HFFc6 (cell line): ENCODE measurements at regions not wholly inside any gene's neighbourhood (a gene's known extent, or its start where the extent isn't known, plus 50 kb on each side); places are given as distances from the start of the nearest gene placed in this dataset.

Experiments
- DNase-seq: peaks from one replicate; pipeline ENCODE4 v3.0.0-alpha.2; 2018
- H3K27ac Mint-ChIP-seq: 2 replicates; pipeline ENCODE4 v1.8.0; 2020; ENCODE audit warnings: mild to moderate bottlenecking, mixed read lengths
- H3K27me3 Mint-ChIP-seq: 2 replicates; pipeline ENCODE4 v1.8.0; 2021; ENCODE audit warnings: mild to moderate bottlenecking, moderate library complexity, mixed read lengths; ENCODE audit not compliant: insufficient read depth
- H3K36me3 Mint-ChIP-seq: 2 replicates; pipeline ENCODE4 v1.8.0; 2021; ENCODE audit warnings: low read depth, mixed read lengths
- H3K4me1 Mint-ChIP-seq: 2 replicates; pipeline ENCODE4 v1.8.0; 2020; ENCODE audit warnings: low read depth, mixed read lengths
- H3K4me3 Mint-ChIP-seq: 2 replicates; pipeline ENCODE4 v1.8.0; 2020; ENCODE audit warnings: mild to moderate bottlenecking, moderate library complexity, mixed read lengths
- H3K9me3 Mint-ChIP-seq: 2 replicates; pipeline ENCODE4 v1.8.0; 2020; ENCODE audit warnings: mild to moderate bottlenecking, mixed read lengths
- TF ChIP-seq, protein P1 (sequence below): fragments of 200-600 bp; sonication (generic); IDR thresholded peaks from 2 replicates; pipeline ENCODE4 v1.5.0; 2021; ENCODE audit warnings: antibody characterized with exemption, mild to moderate bottlenecking

DNA sequence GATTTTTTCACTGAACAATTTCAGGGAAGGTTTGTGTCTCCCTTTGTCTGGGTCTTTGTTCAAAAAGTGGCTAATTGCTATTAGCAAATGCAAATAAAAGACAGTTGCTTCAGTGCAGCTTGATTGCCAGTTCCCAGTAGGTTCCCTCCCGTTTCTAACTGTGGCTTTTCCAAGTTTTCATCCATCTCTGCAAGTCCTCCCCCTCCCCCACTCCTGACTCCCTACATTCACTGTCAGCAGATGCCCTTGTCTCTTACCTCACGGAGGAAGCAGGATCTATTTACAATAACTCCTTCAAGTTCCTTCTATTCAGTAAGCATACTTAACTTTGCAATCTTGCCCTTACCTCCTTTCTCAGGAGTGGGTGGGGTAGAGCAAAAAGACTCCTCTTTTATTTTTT, 55.4 kb upstream of the SCEL start:
- no peak for DNase-seq
- Mint-ChIP-seq H3K27ac (no peak overlapping the region), H3K27me3 (peaks cover 3% of the 10 kb centered on the region), H3K4me1 (peaks cover 13% of the 10 kb centered on the region), H3K4me3 (no peak overlapping the region), H3K9me3 (no peaks in the 10 kb centered on the region), H3K36me3 (no peaks in the 10 kb centered on the region)
- TF ChIP-seq, protein P1, sequence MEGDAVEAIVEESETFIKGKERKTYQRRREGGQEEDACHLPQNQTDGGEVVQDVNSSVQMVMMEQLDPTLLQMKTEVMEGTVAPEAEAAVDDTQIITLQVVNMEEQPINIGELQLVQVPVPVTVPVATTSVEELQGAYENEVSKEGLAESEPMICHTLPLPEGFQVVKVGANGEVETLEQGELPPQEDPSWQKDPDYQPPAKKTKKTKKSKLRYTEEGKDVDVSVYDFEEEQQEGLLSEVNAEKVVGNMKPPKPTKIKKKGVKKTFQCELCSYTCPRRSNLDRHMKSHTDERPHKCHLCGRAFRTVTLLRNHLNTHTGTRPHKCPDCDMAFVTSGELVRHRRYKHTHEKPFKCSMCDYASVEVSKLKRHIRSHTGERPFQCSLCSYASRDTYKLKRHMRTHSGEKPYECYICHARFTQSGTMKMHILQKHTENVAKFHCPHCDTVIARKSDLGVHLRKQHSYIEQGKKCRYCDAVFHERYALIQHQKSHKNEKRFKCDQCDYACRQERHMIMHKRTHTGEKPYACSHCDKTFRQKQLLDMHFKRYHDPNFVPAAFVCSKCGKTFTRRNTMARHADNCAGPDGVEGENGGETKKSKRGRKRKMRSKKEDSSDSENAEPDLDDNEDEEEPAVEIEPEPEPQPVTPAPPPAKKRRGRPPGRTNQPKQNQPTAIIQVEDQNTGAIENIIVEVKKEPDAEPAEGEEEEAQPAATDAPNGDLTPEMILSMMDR = no peak

DNA sequence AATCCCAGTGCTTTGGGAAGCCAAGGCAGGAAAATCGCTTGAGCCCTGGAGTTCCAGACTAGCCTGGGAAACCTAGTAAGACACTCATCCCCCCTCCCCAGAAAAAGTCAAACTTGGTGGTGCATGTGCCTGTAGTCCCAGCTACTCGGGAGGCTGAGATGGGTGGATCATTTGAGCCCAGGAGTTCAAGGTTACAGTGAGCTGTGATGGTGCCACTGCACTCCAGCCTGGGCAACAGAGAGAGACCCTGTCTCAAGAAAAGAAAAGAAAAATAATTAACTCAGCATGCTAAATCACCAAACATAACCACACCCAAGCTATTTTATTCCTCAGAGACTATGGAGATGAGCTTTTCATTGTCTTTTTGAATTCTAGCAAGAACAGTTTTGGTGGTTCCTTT, 56.2 kb upstream of the SCEL start:
- no peak for DNase-seq
- Mint-ChIP-seq H3K4me1 (peaks cover 13% of the 10 kb centered on the region), H3K27me3 (peaks cover 3% of the 10 kb centered on the region), H3K9me3 (peaks cover 7% of the 10 kb centered on the region; the same call in 1 of the 2 replicates), H3K27ac (no peak overlapping the region), H3K4me3 (no peak overlapping the region), H3K36me3 (peaks cover 7% of the 10 kb centered on the region)
- TF ChIP-seq, protein P1 = no peak

DNA sequence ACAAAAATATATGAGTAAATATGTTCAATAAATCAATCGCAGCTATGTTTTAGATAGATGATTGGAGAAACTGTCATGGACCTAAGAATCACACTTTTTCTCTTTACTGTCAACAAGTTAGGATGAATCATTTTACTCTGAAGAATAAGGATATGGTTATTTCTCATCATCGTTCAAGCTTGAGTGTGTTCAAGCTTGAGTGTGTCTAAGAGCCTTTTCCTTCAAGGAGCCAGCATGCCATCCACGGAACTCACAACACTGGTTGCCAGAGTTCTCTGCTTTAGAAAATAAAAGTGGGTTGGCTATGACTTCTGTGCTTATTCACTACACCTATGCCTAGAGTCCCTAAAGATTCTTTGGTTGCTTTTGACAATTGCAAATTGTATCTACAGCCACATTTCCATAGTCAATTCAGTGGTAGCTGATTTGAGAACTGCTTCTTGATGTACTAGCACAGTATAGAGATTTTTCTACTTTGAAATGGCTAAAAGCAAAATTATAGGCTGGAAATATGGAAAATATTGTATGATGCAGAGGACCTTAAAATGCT, 58.1 kb upstream of the SCEL start:
- no peak for DNase-seq

DNA sequence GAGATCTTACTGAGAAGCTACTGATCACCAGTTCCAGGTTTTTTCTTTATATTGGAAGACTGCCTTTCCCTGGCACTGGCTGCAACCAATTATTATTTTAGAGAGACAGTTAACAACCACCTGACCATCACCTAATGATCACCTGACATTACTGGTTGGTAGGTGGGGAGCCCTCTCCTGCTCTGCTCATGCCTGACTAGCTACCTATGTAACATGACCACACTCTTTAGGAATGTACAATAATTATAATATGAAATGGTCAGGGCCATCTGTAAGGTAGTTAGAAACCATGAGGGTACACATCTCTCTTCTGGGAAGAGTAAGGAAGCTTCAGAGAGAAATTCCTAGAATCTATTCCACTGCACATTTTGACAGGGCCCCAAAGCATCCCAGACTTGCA, 59.0 kb upstream of the SCEL start:
- Mint-ChIP-seq H3K36me3 (peaks cover 7% of the 10 kb centered on the region), H3K4me1 (peaks cover 13% of the 10 kb centered on the region), H3K27ac (no peak overlapping the region), H3K27me3 (peaks cover 7% of the 10 kb centered on the region), H3K9me3 (peaks cover 7% of the 10 kb centered on the region; the same call in 1 of the 2 replicates), H3K4me3 (no peak overlapping the region)
- DNase-seq = no peak
- TF ChIP-seq, protein P1 = no peak

More for the DNA sequence above, 58.1 kb upstream of the SCEL start:
- H3K27me3 Mint-ChIP-seq = peaks cover 5% of the 10 kb centered on the region
- no peak overlapping the region for H3K27ac Mint-ChIP-seq
- H3K36me3 Mint-ChIP-seq = peaks cover 7% of the 10 kb centered on the region
- H3K9me3 Mint-ChIP-seq = peaks cover 7% of the 10 kb centered on the region; the same call in 1 of the 2 replicates
- H3K4me3 Mint-ChIP-seq = no peak overlapping the region; the same call in 1 of the 2 replicates
- TF ChIP-seq, protein P1 = no peak
- H3K4me1 Mint-ChIP-seq = peaks cover 13% of the 10 kb centered on the region

DNA sequence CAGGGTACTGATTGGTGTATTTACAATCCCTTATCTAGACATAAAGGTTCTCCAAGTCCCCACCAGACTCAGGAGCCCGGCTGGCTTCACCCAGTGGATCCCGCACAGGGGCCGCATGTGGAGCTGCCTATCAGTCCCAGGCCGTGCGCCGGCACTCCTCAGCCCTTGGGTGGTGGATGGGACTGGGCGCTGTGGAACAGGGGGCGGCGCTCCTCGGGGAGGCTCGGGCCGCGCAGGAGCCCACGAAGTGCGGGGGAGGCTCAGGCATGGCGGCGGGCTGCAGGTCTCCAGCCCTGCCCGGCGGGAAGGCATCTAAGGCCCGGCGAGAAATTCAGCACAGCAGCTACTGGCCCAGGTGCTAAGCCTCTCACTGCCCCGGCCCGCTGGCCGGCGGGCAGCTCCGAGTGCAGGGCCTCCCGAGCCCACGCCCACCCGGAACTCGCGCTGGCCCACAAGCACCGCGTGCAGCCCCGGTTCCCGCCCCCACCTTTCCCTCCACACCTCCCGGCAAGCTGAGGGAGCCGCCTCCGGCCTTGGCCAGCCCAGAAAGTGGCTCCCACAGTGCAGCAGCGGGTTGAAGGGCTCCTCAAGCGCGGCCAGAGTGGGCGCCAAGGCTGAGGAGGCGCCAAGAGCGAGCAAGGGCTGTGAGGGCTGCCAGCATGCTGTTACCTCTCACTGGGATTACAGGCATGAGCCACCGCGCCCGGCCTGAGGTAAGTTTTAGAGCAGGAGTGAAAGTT, 60.0 kb upstream of the SCEL start:
- H3K9me3 Mint-ChIP-seq = peaks cover 7% of the 10 kb centered on the region; the same call in 1 of the 2 replicates
- peaks cover 13% of the 10 kb centered on the region for H3K4me1 Mint-ChIP-seq
- peaks cover 7% of the 10 kb centered on the region for H3K36me3 Mint-ChIP-seq

More for the DNA sequence above, 60.0 kb upstream of the SCEL start:
- no peak overlapping the region for H3K4me3 Mint-ChIP-seq
- no peak for DNase-seq
- TF ChIP-seq, protein P1 = no peak
- H3K27ac Mint-ChIP-seq = no peak overlapping the region
- peaks cover 4% of the 10 kb centered on the region; the same call in 1 of the 2 replicates for H3K27me3 Mint-ChIP-seq
